ENCODE measurements at regions not wholly inside any gene's neighbourhood (a gene's known extent, or its start where the extent isn't known, plus 50 kb on each side); places are given as distances from the start of the nearest gene placed in this dataset.

DNA sequence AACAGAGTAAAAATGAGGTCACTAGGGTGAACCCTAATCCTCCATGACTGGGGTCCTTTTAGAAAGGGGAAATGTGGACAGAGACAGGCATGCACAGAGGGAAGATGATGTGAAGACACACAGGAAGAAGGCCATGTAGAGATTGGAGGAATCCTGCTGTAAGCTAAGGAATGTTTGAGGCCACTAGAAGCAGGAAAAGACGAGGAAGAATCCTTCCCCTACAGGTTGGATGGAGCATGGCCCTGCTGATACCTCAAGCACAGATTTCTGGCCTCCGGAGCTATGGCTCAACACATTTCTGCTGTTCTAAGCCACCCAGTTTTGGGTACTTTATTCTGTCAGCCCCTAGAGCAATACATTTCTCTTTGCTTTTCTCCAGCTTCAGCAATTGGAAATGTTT, 486.9 kb downstream of the MIAT start:
- no peak for DNase-seq (ENCODE audit: low read depth)
- H3K4me3 ChIP-seq (ENCODE audit: control insufficient read depth, low read depth, low read length) = no peak overlapping the region
- TF ChIP-seq, protein P1, sequence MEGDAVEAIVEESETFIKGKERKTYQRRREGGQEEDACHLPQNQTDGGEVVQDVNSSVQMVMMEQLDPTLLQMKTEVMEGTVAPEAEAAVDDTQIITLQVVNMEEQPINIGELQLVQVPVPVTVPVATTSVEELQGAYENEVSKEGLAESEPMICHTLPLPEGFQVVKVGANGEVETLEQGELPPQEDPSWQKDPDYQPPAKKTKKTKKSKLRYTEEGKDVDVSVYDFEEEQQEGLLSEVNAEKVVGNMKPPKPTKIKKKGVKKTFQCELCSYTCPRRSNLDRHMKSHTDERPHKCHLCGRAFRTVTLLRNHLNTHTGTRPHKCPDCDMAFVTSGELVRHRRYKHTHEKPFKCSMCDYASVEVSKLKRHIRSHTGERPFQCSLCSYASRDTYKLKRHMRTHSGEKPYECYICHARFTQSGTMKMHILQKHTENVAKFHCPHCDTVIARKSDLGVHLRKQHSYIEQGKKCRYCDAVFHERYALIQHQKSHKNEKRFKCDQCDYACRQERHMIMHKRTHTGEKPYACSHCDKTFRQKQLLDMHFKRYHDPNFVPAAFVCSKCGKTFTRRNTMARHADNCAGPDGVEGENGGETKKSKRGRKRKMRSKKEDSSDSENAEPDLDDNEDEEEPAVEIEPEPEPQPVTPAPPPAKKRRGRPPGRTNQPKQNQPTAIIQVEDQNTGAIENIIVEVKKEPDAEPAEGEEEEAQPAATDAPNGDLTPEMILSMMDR (conservative IDR thresholded peaks at IDR 0.05; ENCODE audit: control insufficient read depth, insufficient read depth, low read depth, low read length) = no peak

DNA sequence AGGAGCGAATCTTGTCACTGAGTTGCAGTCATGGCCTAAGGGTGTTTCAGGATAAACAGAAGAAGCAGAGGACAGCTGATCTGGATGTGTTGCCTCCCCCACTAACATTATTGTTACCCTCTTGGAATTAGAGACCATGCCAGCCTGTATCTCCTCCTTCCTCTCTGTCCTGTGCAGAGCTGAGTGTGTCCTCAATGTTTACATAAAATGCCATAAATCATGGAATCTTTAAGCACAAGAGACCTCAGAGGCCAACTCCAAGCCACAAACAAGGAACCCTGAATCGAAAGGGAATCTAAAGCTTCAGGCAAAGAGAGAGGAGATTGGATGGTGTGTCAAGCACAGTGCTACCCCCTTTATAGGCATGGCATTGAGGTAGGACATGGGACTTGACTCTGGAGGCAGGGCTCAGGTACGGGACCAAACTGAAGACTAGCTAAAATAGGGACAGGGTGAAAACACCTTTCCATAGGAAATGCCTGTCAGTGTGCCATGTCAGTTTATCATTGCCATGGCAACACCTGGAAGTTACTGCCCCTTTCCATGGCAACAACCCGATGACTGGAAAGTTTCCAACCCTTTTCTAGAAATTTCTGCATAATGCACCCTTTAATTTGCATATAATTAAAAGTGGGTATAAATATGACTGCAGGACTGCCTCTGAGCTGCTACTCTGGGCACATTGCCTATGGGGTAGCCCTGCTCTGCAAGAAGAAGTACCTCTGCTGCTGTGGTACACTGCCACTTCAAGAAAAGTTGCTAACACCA, 489.7 kb downstream of the MIAT start:
- H3K4me3 ChIP-seq (ENCODE audit: control insufficient read depth, low read depth, low read length) = no peak overlapping the region
- no peak for DNase-seq (ENCODE audit: low read depth)
- TF ChIP-seq, protein P1 (conservative IDR thresholded peaks at IDR 0.05; ENCODE audit: control insufficient read depth, insufficient read depth, low read depth, low read length) = no peak

DNA sequence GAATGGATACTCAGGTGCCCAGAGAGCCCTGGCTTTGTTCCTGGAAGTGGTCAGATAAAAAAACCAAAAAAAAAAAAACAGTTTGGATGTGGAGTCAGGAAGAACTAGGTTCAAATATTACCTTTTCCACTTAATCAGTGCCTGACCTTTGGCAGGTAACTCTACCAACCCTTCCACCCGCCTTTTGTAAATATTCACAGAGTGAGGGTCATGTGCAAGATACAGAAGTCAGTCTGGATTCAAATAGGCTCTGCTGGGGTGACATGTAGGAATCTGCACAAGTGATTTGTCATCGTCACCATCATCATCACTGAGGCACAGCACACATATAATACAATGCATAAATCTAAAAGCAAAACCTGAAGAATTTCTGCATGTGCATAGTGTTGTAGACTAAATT, 490.7 kb downstream of the MIAT start:
- no peak for DNase-seq (ENCODE audit: low read depth)
- H3K4me3 ChIP-seq (ENCODE audit: control insufficient read depth, low read depth, low read length) = no peak overlapping the region
- TF ChIP-seq, protein P1 (conservative IDR thresholded peaks at IDR 0.05; ENCODE audit: control insufficient read depth, insufficient read depth, low read depth, low read length) = no peak

DNA sequence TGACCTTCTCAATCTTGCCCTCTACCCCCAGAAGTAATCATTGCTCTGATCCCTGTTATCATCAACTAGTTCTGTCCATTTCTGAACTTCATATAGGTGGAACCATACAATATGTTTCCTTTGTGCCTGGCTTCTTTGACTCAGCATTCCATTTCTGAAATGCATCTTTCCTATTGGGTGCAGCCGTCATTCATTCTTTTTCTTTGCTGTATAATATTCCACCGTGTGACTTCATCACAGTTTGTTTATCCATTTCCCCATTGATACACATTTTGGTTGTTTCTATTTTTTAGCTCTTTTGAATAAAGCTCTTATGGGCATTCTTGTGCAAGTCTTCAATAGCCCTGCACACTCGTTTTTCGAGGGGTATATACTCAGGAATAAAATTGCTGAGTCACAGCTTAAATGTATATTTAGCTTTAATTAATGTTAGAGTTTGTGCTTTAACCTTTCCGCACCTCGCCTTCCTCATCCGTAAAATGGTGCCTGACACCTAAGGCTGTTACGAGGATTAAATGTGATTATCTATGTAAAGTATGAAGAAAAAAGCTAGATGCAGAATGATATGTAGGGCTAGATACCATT, 491.6 kb downstream of the MIAT start:
- TF ChIP-seq, protein P1 (conservative IDR thresholded peaks at IDR 0.05; ENCODE audit: control insufficient read depth, insufficient read depth, low read depth, low read length) = no peak
- DNase-seq (ENCODE audit: low read depth) = no peak
- no peak overlapping the region for H3K4me3 ChIP-seq (ENCODE audit: control insufficient read depth, low read depth, low read length)

DNA sequence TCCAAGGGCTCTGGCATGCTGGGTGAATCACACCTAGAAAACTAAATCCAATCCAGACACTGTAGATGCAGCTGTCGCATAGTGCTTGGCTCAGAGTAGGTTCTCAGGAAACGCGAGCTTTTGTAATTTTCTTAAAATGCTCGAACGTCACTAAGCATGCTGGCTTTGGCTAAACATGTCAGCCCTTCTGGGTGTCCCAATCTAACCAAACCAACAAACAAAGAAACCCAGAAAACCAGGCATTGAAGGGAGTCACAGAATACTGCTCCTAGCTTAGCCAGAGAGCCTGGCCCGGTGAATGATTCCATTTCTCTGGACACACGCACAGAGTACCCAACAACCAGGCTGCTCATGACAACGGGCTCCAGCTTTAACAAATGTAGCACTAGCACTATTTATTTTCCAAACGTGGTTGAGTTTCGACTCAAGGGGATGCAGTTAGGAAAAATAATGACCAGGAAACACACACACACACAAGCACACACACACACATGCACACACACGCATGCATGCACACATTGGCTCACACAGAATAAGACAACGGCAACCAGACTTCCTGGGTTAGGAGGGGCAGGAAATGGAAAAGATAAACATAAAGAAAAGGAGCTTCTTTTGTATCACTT, 492.6 kb downstream of the MIAT start:
- DNase-seq (ENCODE audit: low read depth) = peak; percentile 3
- H3K4me3 ChIP-seq (ENCODE audit: control insufficient read depth, low read depth, low read length) = no peak overlapping the region
- TF ChIP-seq, protein P1 (conservative IDR thresholded peaks at IDR 0.05; ENCODE audit: control insufficient read depth, insufficient read depth, low read depth, low read length) = no peak

DNA sequence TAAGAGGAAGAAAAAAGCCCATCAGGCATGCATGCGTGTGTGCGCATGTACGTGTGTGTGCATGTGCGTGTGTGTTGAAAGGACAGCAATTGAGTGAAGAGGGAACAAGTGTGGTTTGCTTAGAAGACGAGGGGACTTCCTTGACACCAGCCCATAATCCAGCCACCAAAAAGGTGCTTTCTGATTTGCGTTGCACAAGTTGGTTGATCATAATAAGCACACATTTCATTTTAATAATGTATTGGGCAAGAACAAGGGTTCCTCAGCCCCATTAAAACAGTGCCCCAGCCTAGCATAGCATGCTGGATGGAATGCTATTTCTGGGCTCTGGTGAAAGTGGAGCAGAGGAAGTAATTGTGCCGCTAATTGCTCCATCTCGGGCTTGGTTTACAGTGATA, 493.2 kb downstream of the MIAT start:
- no peak overlapping the region for H3K4me3 ChIP-seq (ENCODE audit: control insufficient read depth, low read depth, low read length)
- no peak for DNase-seq (ENCODE audit: low read depth)
- TF ChIP-seq, protein P1 (conservative IDR thresholded peaks at IDR 0.05; ENCODE audit: control insufficient read depth, insufficient read depth, low read depth, low read length) = no peak

Data from fibroblast of mammary gland (primary cell).